Activated CD8-positive, alpha-beta T cell treated with anti-CD3 and anti-CD28 coated beads, Interleukin-2, amount 10 ng/mL, durations not matched to agents 7 days and 5 days (primary cell): ENCODE measurements at regions not wholly inside any gene's neighbourhood (a gene's known extent, or its start where the extent isn't known, plus 50 kb on each side); places are given as distances from the start of the nearest gene placed in this dataset.

Experiments
- ATAC-seq: fragments of 150-1000 bp; cut with Tn5 transposase; one replicate; pipeline ENCODE4 v1.10.0; 2021; ENCODE audit warnings: moderate library complexity
- CTCF ChIA-PET: fragments of 350-600 bp; sonication (Branson Sonifier 250); formaldehyde crosslinking; loops from one replicate; lab custom pipeline; 2021; ENCODE audit warnings: antibody characterized with exemption; lab: Charles Lee
- POLR2A ChIA-PET: fragments of 350-600 bp; sonication (Branson Sonifier 250); formaldehyde crosslinking; loops from one replicate; lab custom pipeline; 2021; ENCODE audit warnings: antibody characterized with exemption; lab: Charles Lee
- DNase-seq: peaks from one replicate; pipeline ENCODE4 v3.0.0-alpha.2; 2020
- H3K27ac Mint-ChIP-seq: one replicate; pipeline ENCODE4 v1.8.0; 2021; ENCODE audit warnings: mild to moderate bottlenecking, mixed read lengths
- H3K27me3 Mint-ChIP-seq: one replicate; pipeline ENCODE4 v1.8.0; 2021; ENCODE audit warnings: low read depth, mixed read lengths
- H3K36me3 Mint-ChIP-seq: one replicate; pipeline ENCODE4 v1.8.0; 2021; ENCODE audit warnings: low read depth, mixed read lengths
- H3K4me1 Mint-ChIP-seq: one replicate; pipeline ENCODE4 v1.8.0; 2021; ENCODE audit warnings: low read depth, mixed read lengths
- H3K4me3 Mint-ChIP-seq: one replicate; pipeline ENCODE4 v1.8.0; 2021; ENCODE audit warnings: mild to moderate bottlenecking, mixed read lengths
- H3K9me3 Mint-ChIP-seq: one replicate; pipeline ENCODE4 v1.8.0; 2022; ENCODE audit warnings: mixed read lengths; ENCODE audit not compliant: insufficient read depth

GRCh38 chr9:107760469-107761242 is 271.1 kb upstream of the KLF4 start:
- H3K36me3 Mint-ChIP-seq = no peaks in the 10 kb centered on the region
- ChIA-PET CTCF (no interaction called here), POLR2A (no interaction called here)
- no peak overlapping the region for H3K4me3 Mint-ChIP-seq
- no peak for ATAC-seq
- peaks cover 3% of the 10 kb centered on the region for H3K9me3 Mint-ChIP-seq
- H3K4me1 Mint-ChIP-seq = no peaks in the 10 kb centered on the region
- H3K27me3 Mint-ChIP-seq = no peaks in the 10 kb centered on the region
- H3K27ac Mint-ChIP-seq = no peak overlapping the region
- DNase-seq = no peak

DNA sequence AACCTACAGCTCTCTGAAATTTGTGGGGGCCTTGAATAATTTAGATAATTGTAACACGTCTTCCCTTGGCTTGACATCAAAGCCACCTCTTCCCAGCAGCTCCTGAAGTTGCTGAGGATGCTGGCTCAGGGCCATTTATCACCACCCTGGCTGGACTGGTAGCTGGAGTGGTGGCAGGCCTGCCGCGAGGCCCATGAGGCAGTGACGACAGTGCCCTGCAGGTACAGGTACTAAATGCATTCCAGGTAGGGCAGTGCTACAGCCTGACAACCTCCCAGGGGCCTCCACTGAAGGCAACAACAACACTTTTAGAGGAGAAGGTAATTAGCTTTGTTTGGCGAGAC is 270.2 kb upstream of the KLF4 start:
- H3K36me3 Mint-ChIP-seq = no peaks in the 10 kb centered on the region
- peaks cover 3% of the 10 kb centered on the region for H3K9me3 Mint-ChIP-seq
- CTCF ChIA-PET = no interaction called here
- DNase-seq = no peak
- POLR2A ChIA-PET = no interaction called here
- H3K27me3 Mint-ChIP-seq = no peaks in the 10 kb centered on the region
- H3K4me1 Mint-ChIP-seq = no peaks in the 10 kb centered on the region
- H3K27ac Mint-ChIP-seq = no peak overlapping the region
- H3K4me3 Mint-ChIP-seq = no peak overlapping the region
- ATAC-seq = no peak

DNA sequence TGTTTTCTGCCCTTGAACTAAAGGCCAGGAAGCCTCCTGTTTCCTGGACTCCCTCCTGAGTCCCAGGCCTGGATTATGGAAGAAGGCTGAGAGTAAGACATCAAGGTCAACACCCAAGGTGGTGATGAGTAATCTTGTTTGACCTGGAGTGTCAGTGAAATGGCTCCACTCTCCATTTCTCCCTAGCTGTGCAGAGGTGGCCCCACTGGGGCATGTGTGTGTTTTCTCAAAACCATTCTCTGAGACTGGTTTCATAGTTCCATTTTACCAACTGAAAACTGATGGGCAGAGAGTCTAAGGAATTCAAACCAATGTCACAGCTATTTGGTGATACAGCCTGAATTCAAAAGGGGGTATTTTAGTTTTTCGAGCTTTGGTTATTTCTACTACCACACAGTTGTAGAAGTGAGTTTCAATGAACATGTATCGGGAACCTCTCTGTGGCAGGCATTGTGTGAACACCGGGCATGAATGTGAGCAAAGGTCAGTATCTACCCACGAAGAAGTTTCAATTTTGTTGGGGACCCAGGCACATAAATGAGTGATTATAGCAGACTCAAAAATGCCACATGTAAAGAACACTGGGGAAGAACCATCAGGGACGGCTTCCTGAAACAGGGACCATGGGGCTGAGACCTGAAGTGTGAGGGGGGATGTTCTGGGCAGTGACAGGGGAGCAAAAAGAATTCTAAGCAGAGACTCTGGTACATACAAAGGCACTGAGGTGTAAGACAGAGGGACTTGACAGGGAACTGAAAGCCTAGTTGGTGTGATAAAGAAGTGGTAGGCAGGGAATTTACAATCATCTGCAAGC is 269.6 kb upstream of the KLF4 start:
- DNase-seq (no peak), ATAC-seq (no peak)
- ChIA-PET POLR2A (no interaction called here), CTCF (no interaction called here)
- H3K4me1 Mint-ChIP-seq = no peaks in the 10 kb centered on the region
- no peak overlapping the region for H3K27ac Mint-ChIP-seq
- no peaks in the 10 kb centered on the region for H3K36me3 Mint-ChIP-seq
- H3K27me3 Mint-ChIP-seq = no peaks in the 10 kb centered on the region
- H3K9me3 Mint-ChIP-seq = peaks cover 3% of the 10 kb centered on the region
- no peak overlapping the region for H3K4me3 Mint-ChIP-seq

DNA sequence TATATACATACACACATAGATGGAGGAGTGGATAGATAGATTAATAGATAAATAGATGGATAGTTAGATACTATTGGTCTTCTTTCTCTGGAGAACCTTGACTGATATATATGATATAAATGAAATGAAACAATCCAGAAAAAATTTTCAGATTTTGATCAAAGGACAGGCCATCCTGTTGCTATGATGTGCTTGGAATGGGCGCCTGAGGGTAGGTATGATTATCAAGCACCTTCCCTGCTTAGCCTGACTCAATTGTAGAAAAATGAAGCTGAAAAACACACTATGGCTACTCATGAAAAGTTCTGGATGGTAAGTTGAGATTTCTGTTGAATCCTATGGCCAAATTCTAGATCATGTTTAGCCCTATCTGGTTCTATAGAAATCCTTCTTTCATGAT is 266.5 kb upstream of the KLF4 start:
- H3K4me1 Mint-ChIP-seq = no peaks in the 10 kb centered on the region

DNA sequence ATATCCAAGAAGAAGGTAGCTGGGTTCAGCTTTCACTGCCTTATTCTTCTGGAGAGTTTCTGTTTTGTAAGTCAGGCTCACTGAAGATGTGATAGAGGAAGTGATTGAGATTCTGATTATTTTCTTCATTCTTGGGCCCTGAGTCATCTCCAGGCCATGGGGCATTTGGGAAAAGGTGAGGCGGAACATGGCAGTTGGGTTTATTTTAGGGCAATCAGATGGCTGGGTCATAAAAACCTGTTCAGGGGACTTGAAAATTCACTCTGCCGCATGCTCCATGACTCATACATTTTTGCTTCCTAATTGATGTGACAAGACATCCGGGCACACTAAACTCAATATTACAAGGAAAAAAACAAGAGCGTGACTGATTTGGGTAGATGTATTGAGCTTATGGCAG is 265.7 kb upstream of the KLF4 start:
- ChIA-PET POLR2A (interaction anchor here (0.6 kb wide), 1 partner anchor 298 kb away, joined by 3 read pairs; no protein-coding TSS in a partner anchor), CTCF (no interaction called here)
- ATAC-seq = no peak

More for the DNA sequence above, 266.5 kb upstream of the KLF4 start:
- H3K27me3 Mint-ChIP-seq = no peaks in the 10 kb centered on the region
- H3K9me3 Mint-ChIP-seq = peaks cover 3% of the 10 kb centered on the region
- ATAC-seq (no peak), DNase-seq (no peak)
- H3K36me3 Mint-ChIP-seq = no peaks in the 10 kb centered on the region
- ChIA-PET POLR2A (interaction anchor here (0.6 kb wide), 1 partner anchor 297 kb away, joined by 3 read pairs; no protein-coding TSS in a partner anchor), CTCF (no interaction called here)
- H3K27ac Mint-ChIP-seq = no peak overlapping the region
- H3K4me3 Mint-ChIP-seq = no peak overlapping the region

DNA sequence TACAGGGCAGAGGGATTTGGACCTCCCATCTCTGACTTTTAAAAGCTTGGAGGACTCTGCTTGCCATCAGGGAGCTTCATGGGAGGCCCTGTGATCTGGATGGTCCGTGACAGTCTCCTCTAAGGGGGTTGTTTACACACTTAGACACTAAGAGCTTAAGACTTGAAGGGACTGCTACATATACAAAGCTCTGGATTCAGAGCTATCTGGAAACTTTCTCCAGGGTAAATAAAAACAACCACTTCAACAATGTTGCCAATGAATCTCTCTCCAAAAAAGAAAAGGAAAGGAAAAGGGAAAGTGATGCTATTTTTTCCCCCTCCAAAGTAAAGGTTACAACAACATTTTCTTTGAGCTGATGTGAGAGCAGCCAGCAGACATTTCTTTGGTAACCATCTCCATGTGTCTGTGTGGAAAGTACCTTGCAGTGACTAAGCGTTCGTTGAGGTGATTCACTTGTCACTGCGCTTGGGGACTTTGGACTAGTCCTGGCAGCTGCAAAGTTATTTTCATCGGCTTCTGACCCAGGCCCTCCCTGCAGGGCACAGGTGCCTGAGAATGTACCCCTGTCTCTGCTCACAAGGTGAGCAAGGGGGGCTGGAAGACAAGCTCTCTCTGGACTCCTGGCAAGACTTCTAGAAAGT is 262.1 kb upstream of the KLF4 start:
- DNase-seq (no peak), ATAC-seq (no peak)
- no peaks in the 10 kb centered on the region for H3K36me3 Mint-ChIP-seq
- H3K4me3 Mint-ChIP-seq = no peak overlapping the region
- no peak overlapping the region for H3K27ac Mint-ChIP-seq
- no peaks in the 10 kb centered on the region for H3K4me1 Mint-ChIP-seq
- H3K9me3 Mint-ChIP-seq = no peaks in the 10 kb centered on the region
- H3K27me3 Mint-ChIP-seq = no peaks in the 10 kb centered on the region
- ChIA-PET CTCF (no interaction called here), POLR2A (no interaction called here)

More for the DNA sequence above, 265.7 kb upstream of the KLF4 start:
- no peak overlapping the region for H3K4me3 Mint-ChIP-seq
- H3K27me3 Mint-ChIP-seq = no peaks in the 10 kb centered on the region
- H3K36me3 Mint-ChIP-seq = no peaks in the 10 kb centered on the region
- no peak overlapping the region for H3K27ac Mint-ChIP-seq
- H3K4me1 Mint-ChIP-seq = no peaks in the 10 kb centered on the region
- DNase-seq = no peak
- H3K9me3 Mint-ChIP-seq = peaks cover 3% of the 10 kb centered on the region

- ChIA-PET CTCF (no interaction called here), POLR2A (no interaction called here)
- Mint-ChIP-seq H3K27ac (no peak overlapping the region), H3K4me3 (no peak overlapping the region), H3K36me3 (no peaks in the 10 kb centered on the region), H3K9me3 (no peaks in the 10 kb centered on the region), H3K27me3 (no peaks in the 10 kb centered on the region), H3K4me1 (no peaks in the 10 kb centered on the region)
- DNase-seq (no peak), ATAC-seq (no peak)
Measured at GRCh38 chr9:107750741-107751566, 261.4 kb upstream of the KLF4 start.

GRCh38 chr9:107749787-107750444 is 260.3 kb upstream of the KLF4 start:
- no peak for ATAC-seq
- H3K27ac Mint-ChIP-seq = no peak overlapping the region

GRCh38 chr9:107744873-107745272 is 255.3 kb upstream of the KLF4 start:
- no peaks in the 10 kb centered on the region for H3K4me1 Mint-ChIP-seq
- H3K27me3 Mint-ChIP-seq = no peaks in the 10 kb centered on the region
- no peak overlapping the region for H3K27ac Mint-ChIP-seq
- H3K9me3 Mint-ChIP-seq = no peaks in the 10 kb centered on the region
- DNase-seq (no peak), ATAC-seq (no peak)
- no peaks in the 10 kb centered on the region for H3K36me3 Mint-ChIP-seq
- POLR2A ChIA-PET = no interaction called here
- no peak overlapping the region for H3K4me3 Mint-ChIP-seq
- CTCF ChIA-PET = no interaction called here

More at GRCh38 chr9:107749787-107750444, 260.3 kb upstream of the KLF4 start:
- Mint-ChIP-seq H3K4me1 (no peaks in the 10 kb centered on the region), H3K4me3 (no peak overlapping the region), H3K27me3 (no peaks in the 10 kb centered on the region), H3K36me3 (no peaks in the 10 kb centered on the region), H3K9me3 (no peaks in the 10 kb centered on the region)
- POLR2A ChIA-PET = no interaction called here
- no peak for DNase-seq
- CTCF ChIA-PET = no interaction called here

DNA sequence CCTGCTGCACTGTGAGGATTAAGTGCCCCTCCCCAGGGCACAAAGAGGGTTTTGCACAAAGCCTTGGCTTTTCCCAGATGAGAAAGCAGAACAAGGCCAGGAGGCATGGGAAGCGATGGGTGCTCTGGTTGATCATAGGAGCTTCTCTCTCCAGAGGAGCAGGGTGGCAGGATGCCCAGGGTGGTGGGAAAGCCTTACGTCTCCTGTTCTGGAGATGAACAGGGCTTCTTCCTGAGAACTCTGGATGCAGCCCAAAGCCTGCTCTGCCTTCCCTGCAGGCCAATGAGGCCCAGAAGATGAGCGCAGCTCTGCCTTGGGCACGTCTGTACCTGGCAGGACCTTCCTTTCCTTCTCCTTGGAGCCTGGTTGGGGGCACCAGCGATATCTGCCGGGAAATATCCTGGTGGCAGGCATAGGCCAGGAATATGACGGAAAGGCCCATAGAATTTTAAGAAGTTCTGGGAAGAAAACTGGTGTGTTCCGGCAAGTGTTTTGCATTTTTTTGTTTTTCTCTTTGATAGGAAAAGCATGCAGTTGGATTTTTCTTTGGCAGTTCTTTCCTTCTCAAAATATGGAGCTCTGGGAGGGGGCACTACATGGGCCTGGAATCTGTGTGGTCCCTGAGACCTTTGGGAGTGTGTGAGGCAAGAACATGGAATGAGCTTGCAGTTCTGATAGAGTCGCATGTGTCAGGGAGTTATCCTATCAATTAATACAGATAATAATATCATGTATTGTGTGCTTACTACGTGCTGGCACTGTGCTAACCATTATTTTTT is 253.2 kb upstream of the KLF4 start:
- Mint-ChIP-seq H3K36me3 (no peaks in the 10 kb centered on the region), H3K27me3 (no peaks in the 10 kb centered on the region), H3K9me3 (no peaks in the 10 kb centered on the region), H3K27ac (no peak overlapping the region), H3K4me1 (no peaks in the 10 kb centered on the region), H3K4me3 (no peak overlapping the region)
- DNase-seq = no peak
- ATAC-seq = no peak
- POLR2A ChIA-PET = no interaction called here
- CTCF ChIA-PET = no interaction called here
